IMR-90 (cell line): ENCODE measurements at regions not wholly inside any gene's neighbourhood (a gene's known extent, or its start where the extent isn't known, plus 50 kb on each side); places are given as distances from the start of the nearest gene placed in this dataset.

Experiments
- ATAC-seq: fragments of 200-7000 bp; cut with Tn5 transposase; 2 replicates; pipeline ENCODE4 v1.9.1; 2020; ENCODE audit warnings: low read depth, mild to moderate bottlenecking, moderate library complexity
- BruUV-seq: library from RNA; stranded (reverse); fragments of 400-500 nt; replicated peaks from 2 replicates; lab custom pipeline; 2021; lab: Mats Ljungman, UMichigan
- CTCF ChIA-PET: fragments of 300-600 bp; formaldehyde crosslinking; extraction: SDS; loops from one replicate; lab custom pipeline; 2021; ENCODE audit warnings: antibody characterized with exemption; lab: Yijun Ruan, JAX
- POLR2A ChIA-PET: fragments of 300-600 bp; sonication (Branson Sonifier 250); formaldehyde crosslinking; loops from one replicate; lab custom pipeline; 2022; ENCODE audit warnings: antibody characterized with exemption; ENCODE audit not compliant: unreplicated experiment; lab: Charles Lee
- DNase-seq: peaks from one replicate; pipeline ENCODE4 v3.0.0; 2013
- H2AFZ ChIP-seq: replicated peaks from 2 replicates; pipeline ENCODE3; 2013; ENCODE audit warnings: low read length, mild to moderate bottlenecking; ENCODE audit not compliant: poor library complexity
- H2AK5ac ChIP-seq: 2 replicates; pipeline ENCODE4 v1.6.1; 2013; ENCODE audit warnings: low read depth, low read length, inconsistent platforms
- H2AK9ac ChIP-seq: replicated peaks from 2 replicates; pipeline ENCODE3; 2013; ENCODE audit warnings: mild to moderate bottlenecking, low read depth, low read length, moderate library complexity; ENCODE audit not compliant: poor library complexity
- H2BK120ac ChIP-seq: 2 replicates; pipeline ENCODE4 v1.6.1; 2013; ENCODE audit warnings: low read depth, low read length, inconsistent platforms
- H2BK15ac ChIP-seq: 3 replicates; pipeline ENCODE4 v1.6.1; 2013; ENCODE audit warnings: low read depth, low read length, inconsistent platforms
- H2BK20ac ChIP-seq: 2 replicates; pipeline ENCODE4 v1.6.1; 2013; ENCODE audit warnings: low read depth, mild to moderate bottlenecking, inconsistent platforms, low read length, moderate library complexity
- H2BK5ac ChIP-seq: 2 replicates; pipeline ENCODE4 v1.6.1; 2013; ENCODE audit warnings: mild to moderate bottlenecking, low read depth, low read length, inconsistent platforms; ENCODE audit not compliant: poor library complexity, severe bottlenecking
- H3K14ac ChIP-seq: replicated peaks from 2 replicates; pipeline ENCODE4 v1.6.1; 2013; ENCODE audit warnings: low read depth, low read length, inconsistent platforms
- H3K18ac ChIP-seq: 2 replicates; pipeline ENCODE4 v1.6.1; 2013; ENCODE audit warnings: low read depth, low read length, control low read depth
- H3K23ac ChIP-seq: 2 replicates; pipeline ENCODE4 v1.6.1; 2013; ENCODE audit warnings: low read depth, low read length, inconsistent platforms
- H3K27ac ChIP-seq: 2 replicates; pipeline ENCODE4 v1.5.1; 2013; ENCODE audit warnings: mild to moderate bottlenecking, control low read depth, low read length; ENCODE audit not compliant: insufficient read depth
- H3K27me3 ChIP-seq: 2 replicates; pipeline ENCODE4 v1.6.1; 2013; ENCODE audit warnings: low read length; ENCODE audit not compliant: control insufficient read depth, insufficient read depth
- H3K36me3 ChIP-seq: 2 replicates; pipeline ENCODE4 v1.6.1; 2013; ENCODE audit warnings: low read length, mixed read lengths; ENCODE audit not compliant: control insufficient read depth, insufficient read depth
- H3K4ac ChIP-seq: 2 replicates; pipeline ENCODE4 v1.6.1; 2013; ENCODE audit warnings: low read depth, low read length, inconsistent platforms
- H3K4me1 ChIP-seq: 2 replicates; pipeline ENCODE4 v1.6.1; 2013; ENCODE audit warnings: low read length, mixed read lengths; ENCODE audit not compliant: control insufficient read depth, insufficient read depth
- H3K4me2 ChIP-seq: 2 replicates; pipeline ENCODE4 v1.6.1; 2013; ENCODE audit warnings: low read depth, mild to moderate bottlenecking, control low read depth, low read length, moderate library complexity
- H3K4me3 ChIP-seq: 2 replicates; pipeline ENCODE4 v1.5.1; 2013; ENCODE audit warnings: low read depth, mild to moderate bottlenecking, control low read depth, low read length, moderate library complexity; ENCODE audit not compliant: insufficient read depth
- H3K56ac ChIP-seq: 2 replicates; pipeline ENCODE4 v1.6.1; 2013; ENCODE audit warnings: low read length, inconsistent platforms; ENCODE audit not compliant: insufficient read depth; ENCODE audit errors: extremely low read depth
- H3K79me1 ChIP-seq, 2 experiments: 2 replicates each; pipeline ENCODE4 v1.6.1; 2013; ENCODE audit warnings: low read length in 2 of 2, inconsistent platforms in 1 of 2, low read depth in 1 of 2
- H3K9ac ChIP-seq: 2 replicates; pipeline ENCODE4 v1.6.1; 2013; ENCODE audit warnings: low read depth, low read length, control low read depth
- H3K9me1 ChIP-seq: 2 replicates; pipeline ENCODE4 v1.6.1; 2013; ENCODE audit warnings: low read length, inconsistent platforms; ENCODE audit not compliant: insufficient read depth
- H3K9me3 ChIP-seq: 2 replicates; pipeline ENCODE4 v1.6.1; 2013; ENCODE audit warnings: low read length; ENCODE audit not compliant: control insufficient read depth, insufficient read depth
- H4K20me1 ChIP-seq: 2 replicates; pipeline ENCODE4 v1.6.1; 2013; ENCODE audit warnings: low read length, inconsistent platforms; ENCODE audit not compliant: insufficient read depth
- H4K5ac ChIP-seq: 2 replicates; pipeline ENCODE4 v1.6.1; 2013; ENCODE audit warnings: mild to moderate bottlenecking, low read depth, low read length, control low read depth
- H4K8ac ChIP-seq, 2 experiments: 2 replicates each; pipeline ENCODE4 v1.6.1; 2013; ENCODE audit warnings: low read depth in 2 of 2, low read length in 2 of 2, control low read depth in 1 of 2, inconsistent platforms in 1 of 2
- H4K91ac ChIP-seq: 2 replicates; pipeline ENCODE4 v1.6.1; 2013; ENCODE audit warnings: low read depth, low read length, inconsistent platforms; ENCODE audit not compliant: insufficient read depth
- CEBPB ChIP-seq: IDR thresholded peaks from 2 replicates; pipeline ENCODE4 v1.6.1; 2012; ENCODE audit warnings: low read depth, low read length, improper control_type of control experiment
- CHD1 ChIP-seq: IDR thresholded peaks from 2 replicates; pipeline ENCODE4 v1.6.1; 2012; ENCODE audit warnings: low read depth, low read length, improper control_type of control experiment
- CTCF ChIP-seq: conservative IDR thresholded peaks from 2 replicates; pipeline ENCODE4 v1.5.1; 2012; ENCODE audit warnings: mild to moderate bottlenecking, low read depth, low read length, improper control_type of control experiment
- ELK1 ChIP-seq: fragments of 150-350 bp; IDR thresholded peaks from 2 replicates; pipeline ENCODE4 v1.6.1; 2016; ENCODE audit warnings: low read depth, mild to moderate bottlenecking, low read length, moderate library complexity, borderline replicate concordance
- FOS ChIP-seq: fragments of 150-350 bp; IDR thresholded peaks from 2 replicates; pipeline ENCODE4 v1.6.1; 2016; ENCODE audit warnings: low read depth, low read length
- MAFK ChIP-seq: IDR thresholded peaks from 2 replicates; pipeline ENCODE4 v1.6.1; 2012; ENCODE audit warnings: low read depth, low read length, improper control_type of control experiment
- MAZ ChIP-seq: IDR thresholded peaks from 2 replicates; pipeline ENCODE4 v1.6.1; 2012; ENCODE audit warnings: low read depth, mild to moderate bottlenecking, low read length, improper control_type of control experiment, moderate library complexity, borderline replicate concordance
- MXI1 ChIP-seq: IDR thresholded peaks from 2 replicates; pipeline ENCODE4 v1.6.1; 2012; ENCODE audit warnings: low read depth, mild to moderate bottlenecking, low read length, moderate library complexity, borderline replicate concordance
- NFE2L2 ChIP-seq: fragments of 150-350 bp; IDR thresholded peaks from 2 replicates; pipeline ENCODE4 v1.6.1; 2016; ENCODE audit warnings: low read depth, mild to moderate bottlenecking, low read length
- POLR2A ChIP-seq: IDR thresholded peaks from 2 replicates; pipeline ENCODE4 v1.6.1; 2012; ENCODE audit warnings: mild to moderate bottlenecking, low read depth, low read length
- RAD21 ChIP-seq: IDR thresholded peaks from 2 replicates; pipeline ENCODE4 v1.6.1; 2012; ENCODE audit warnings: low read length, improper control_type of control experiment
- RCOR1 ChIP-seq: IDR thresholded peaks from 2 replicates; pipeline ENCODE4 v1.6.1; 2012; ENCODE audit warnings: mild to moderate bottlenecking, low read length, improper control_type of control experiment; ENCODE audit not compliant: insufficient replicate concordance
- RFX5 ChIP-seq: IDR thresholded peaks from 2 replicates; pipeline ENCODE4 v1.8.0; 2012; ENCODE audit warnings: low read depth, mild to moderate bottlenecking, low read length, moderate library complexity
- SMC3 ChIP-seq: fragments of 150-350 bp; IDR thresholded peaks from 2 replicates; pipeline ENCODE4 v1.6.1; 2016; ENCODE audit warnings: low read depth, mild to moderate bottlenecking, antibody characterized with exemption, low read length, moderate library complexity
- WGBS, 2 experiments: methylation state at CpG; one replicate each; pipeline versions ENCODE4 v1.1.5 to v1.1.7; 2013; ENCODE audit warnings: missing lambda C conversion rate in 2 of 2; ENCODE audit not compliant: insufficient read length in 1 of 2; ENCODE audit errors: extremely low coverage in 2 of 2; 5-methylcytosine and 5-hydroxymethylcytosine counted together
- dilution Hi-C: fragments of 300-500 bp; cut with HindIII; formaldehyde crosslinking; loops from one replicate; pipeline ENCODE4 v1.14.3; 2018; ENCODE audit warnings: low sequenced_read_pairs; ENCODE audit not compliant: unreplicated experiment
- in situ Hi-C: fragments of 300-500 bp; cut with MboI; formaldehyde crosslinking; loops from 3 replicates; pipeline ENCODE4 v1.14.3; 2019; ENCODE audit warnings: low sequenced_read_pairs, inconsistent platforms, mixed read lengths
- intact Hi-C: fragments of 100-400 bp; cut with micrococcal nuclease; formaldehyde crosslinking; loops from 2 replicates; pipeline ENCODE4 v1.10.0; 2022
- TF ChIP-seq, protein P1 (sequence below): fragments of 150-350 bp; IDR thresholded peaks from 2 replicates; pipeline ENCODE4 v1.6.1; 2017; ENCODE audit warnings: mild to moderate bottlenecking, antibody characterized with exemption, low read length, low read depth

GRCh38 chr2:57146951-57147350 lies 899.7 kb upstream of the VRK2 start:
- in situ Hi-C loops (no loop called here), intact Hi-C loops (no loop called here), dilution Hi-C loops (no loop called here)
- Histone ChIP-seq H3K4me1 (no peaks in the 10 kb centered on the region), H3K56ac (no peak overlapping the region), H2AFZ (no peak overlapping the region), H2AK5ac (no peak overlapping the region), H2BK5ac (no peak overlapping the region), H4K8ac (no peak overlapping the region), H4K20me1 (no peaks in the 10 kb centered on the region), H3K9me1 (no peaks in the 10 kb centered on the region), H3K79me1 (no peaks in the 10 kb centered on the region), H3K4me2 (no peak overlapping the region), H3K4ac (no peak overlapping the region), H3K23ac (no peak overlapping the region), H3K18ac (no peak overlapping the region), H3K9ac (no peak overlapping the region), H3K27ac (no peak overlapping the region), H3K9me3 (peaks cover 22% of the 10 kb centered on the region), H2BK15ac (no peak overlapping the region), H2BK20ac (no peak overlapping the region), H3K4me3 (no peak overlapping the region), H2BK120ac (no peak overlapping the region), H3K14ac (no peak overlapping the region), H4K91ac (no peak overlapping the region), H2AK9ac (no peak overlapping the region), H3K36me3 (no peaks in the 10 kb centered on the region), H4K5ac (no peak overlapping the region), H3K27me3 (no peaks in the 10 kb centered on the region)
- ChIA-PET POLR2A (no interaction called here), CTCF (no interaction called here)
- TF ChIP-seq, protein P1, sequence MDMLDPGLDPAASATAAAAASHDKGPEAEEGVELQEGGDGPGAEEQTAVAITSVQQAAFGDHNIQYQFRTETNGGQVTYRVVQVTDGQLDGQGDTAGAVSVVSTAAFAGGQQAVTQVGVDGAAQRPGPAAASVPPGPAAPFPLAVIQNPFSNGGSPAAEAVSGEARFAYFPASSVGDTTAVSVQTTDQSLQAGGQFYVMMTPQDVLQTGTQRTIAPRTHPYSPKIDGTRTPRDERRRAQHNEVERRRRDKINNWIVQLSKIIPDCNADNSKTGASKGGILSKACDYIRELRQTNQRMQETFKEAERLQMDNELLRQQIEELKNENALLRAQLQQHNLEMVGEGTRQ, result no peak
- TF ChIP-seq RAD21, result no peak
- TF ChIP-seq CTCF, result no peak
- TF ChIP-seq POLR2A, result no peak
- no peak for TF ChIP-seq CEBPB
- no peak for TF ChIP-seq FOS
- TF ChIP-seq SMC3, result no peak
- TF ChIP-seq MAFK, result no peak
- no peak for TF ChIP-seq RFX5
- no peak for TF ChIP-seq MAZ
- TF ChIP-seq CHD1, result no peak
- TF ChIP-seq RCOR1, result no peak
- TF ChIP-seq ELK1, result no peak
- TF ChIP-seq MXI1, result no peak
- no peak for TF ChIP-seq NFE2L2
- no TSS peak for BruUV-seq
- DNase-seq, result no peak
- 0% methylated on average over 1 of the region's 1 CpG; no CpG with 5 or more reads in 1 of the 2 experiments for WGBS, 2 experiments
- no peak for ATAC-seq
